ENCODE measurements at regions not wholly inside any gene's neighbourhood (a gene's known extent, or its start where the extent isn't known, plus 50 kb on each side); places are given as distances from the start of the nearest gene placed in this dataset.
A peak's percentile ranks its signal among the peaks of the same experiment; 100 is the strongest.

- H3K9me3 ChIP-seq (ENCODE audit: insufficient read depth, low read depth, low read length), result no peaks in the 10 kb centered on the region
- no peak for TF ChIP-seq EZH2phosphoT487 (IDR thresholded peaks at IDR 0.05; ENCODE audit: borderline replicate concordance)
- peak; percentile 21; the same call in 1 of the 2 replicates for TF ChIP-seq CTCF (conservative IDR thresholded peaks at IDR 0.05; ENCODE audit: low read length)
- H3K9ac ChIP-seq (ENCODE audit: low read depth, low read length, poor library complexity, severe bottlenecking), result no peak overlapping the region
- no peaks in the 10 kb centered on the region for H3K9me2 ChIP-seq (replicated peaks; ENCODE audit: low read depth, low read length)
- H2AFZ ChIP-seq (ENCODE audit: low read length), result no peak overlapping the region
- no peaks in the 10 kb centered on the region for H3K4me1 ChIP-seq (ENCODE audit: insufficient read depth, low read length, poor library complexity, severe bottlenecking)
- no peaks in the 10 kb centered on the region for H3K79me2 ChIP-seq (ENCODE audit: insufficient read depth, low read length)
- no peaks in the 10 kb centered on the region for H3F3A ChIP-seq (ENCODE audit: low read depth)
- no peaks in the 10 kb centered on the region for H3K27me3 ChIP-seq (ENCODE audit: insufficient read depth, low read length, poor library complexity, severe bottlenecking)
- H3K36me3 ChIP-seq (ENCODE audit: insufficient read depth, low read length), result no peaks in the 10 kb centered on the region
- no peak overlapping the region for H3K4me3 ChIP-seq (ENCODE audit: low read length, poor library complexity, severe bottlenecking)
- no peaks in the 10 kb centered on the region for H4K20me1 ChIP-seq (ENCODE audit: insufficient read depth, low read length, poor library complexity, severe bottlenecking)
- H3K4me2 ChIP-seq (ENCODE audit: low read depth, low read length, poor library complexity, severe bottlenecking), result no peak overlapping the region
Observed at GRCh38 chr4:177108708-177109107, 201.0 kb upstream of the NEIL3 start.

GRCh38 chr4:177109769-177110168 lies 199.9 kb upstream of the NEIL3 start:
- H3K9me2 ChIP-seq (replicated peaks; ENCODE audit: low read depth, low read length), result no peaks in the 10 kb centered on the region
- no peak overlapping the region for H3K9ac ChIP-seq (ENCODE audit: low read depth, low read length, poor library complexity, severe bottlenecking)
- H3K4me3 ChIP-seq (ENCODE audit: low read length, poor library complexity, severe bottlenecking), result no peak overlapping the region
- no peak overlapping the region for H2AFZ ChIP-seq (ENCODE audit: low read length)
- H3F3A ChIP-seq (ENCODE audit: low read depth), result no peaks in the 10 kb centered on the region
- H3K4me2 ChIP-seq (ENCODE audit: low read depth, low read length, poor library complexity, severe bottlenecking), result no peak overlapping the region
- H3K27me3 ChIP-seq (ENCODE audit: insufficient read depth, low read length, poor library complexity, severe bottlenecking), result no peaks in the 10 kb centered on the region
- H3K4me1 ChIP-seq (ENCODE audit: insufficient read depth, low read length, poor library complexity, severe bottlenecking), result no peaks in the 10 kb centered on the region
- H3K79me2 ChIP-seq (ENCODE audit: insufficient read depth, low read length), result no peaks in the 10 kb centered on the region
- H4K20me1 ChIP-seq (ENCODE audit: insufficient read depth, low read length, poor library complexity, severe bottlenecking), result no peaks in the 10 kb centered on the region
- no peaks in the 10 kb centered on the region for H3K36me3 ChIP-seq (ENCODE audit: insufficient read depth, low read length)
- TF ChIP-seq CTCF (conservative IDR thresholded peaks at IDR 0.05; ENCODE audit: low read length) (no peak), EZH2phosphoT487 (IDR thresholded peaks at IDR 0.05; ENCODE audit: borderline replicate concordance) (no peak)
- H3K9me3 ChIP-seq (ENCODE audit: insufficient read depth, low read depth, low read length), result no peaks in the 10 kb centered on the region

GRCh38 chr4:177116161-177116560 lies 193.5 kb upstream of the NEIL3 start:
- Histone ChIP-seq H3K36me3 (ENCODE audit: insufficient read depth, low read length) (no peaks in the 10 kb centered on the region), H3K4me3 (ENCODE audit: low read length, poor library complexity, severe bottlenecking) (no peak overlapping the region), H3K4me2 (ENCODE audit: low read depth, low read length, poor library complexity, severe bottlenecking) (no peak overlapping the region), H3K9me2 (replicated peaks; ENCODE audit: low read depth, low read length) (no peaks in the 10 kb centered on the region), H2AFZ (ENCODE audit: low read length) (no peak overlapping the region), H3K9me3 (ENCODE audit: insufficient read depth, low read depth, low read length) (no peaks in the 10 kb centered on the region), H3F3A (ENCODE audit: low read depth) (no peaks in the 10 kb centered on the region), H3K9ac (ENCODE audit: low read depth, low read length, poor library complexity, severe bottlenecking) (no peak overlapping the region), H3K27me3 (ENCODE audit: insufficient read depth, low read length, poor library complexity, severe bottlenecking) (no peaks in the 10 kb centered on the region), H4K20me1 (ENCODE audit: insufficient read depth, low read length, poor library complexity, severe bottlenecking) (no peaks in the 10 kb centered on the region), H3K79me2 (ENCODE audit: insufficient read depth, low read length) (no peaks in the 10 kb centered on the region), H3K4me1 (ENCODE audit: insufficient read depth, low read length, poor library complexity, severe bottlenecking) (no peaks in the 10 kb centered on the region)
- TF ChIP-seq CTCF (conservative IDR thresholded peaks at IDR 0.05; ENCODE audit: low read length), result no peak
- no peak for TF ChIP-seq EZH2phosphoT487 (IDR thresholded peaks at IDR 0.05; ENCODE audit: borderline replicate concordance)

Measured in Loucy (cell line).